ENCODE measurements at regions not wholly inside any gene's neighbourhood (a gene's known extent, or its start where the extent isn't known, plus 50 kb on each side); places are given as distances from the start of the nearest gene placed in this dataset.

DNA sequence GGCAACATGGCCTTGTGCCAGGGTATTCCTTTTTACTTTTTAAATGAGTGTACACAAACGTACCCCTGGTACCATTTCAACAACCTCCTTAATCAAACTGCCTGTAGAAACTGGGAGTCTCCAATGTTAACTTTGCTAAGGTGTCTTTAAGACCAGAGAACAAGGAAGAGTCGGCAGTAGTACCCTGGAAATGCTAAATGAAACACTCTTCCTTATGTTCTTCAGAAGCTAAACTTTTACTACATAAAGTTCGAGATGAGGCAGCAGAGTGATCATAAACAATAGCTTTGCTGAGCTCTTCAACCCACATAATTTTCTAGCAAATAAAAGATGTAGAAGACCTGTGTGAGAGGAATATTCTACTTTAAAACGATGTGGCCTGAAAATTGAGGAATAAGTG is 297.7 kb upstream of the NRIP1 start:
- Histone ChIP-seq H3K27ac (ENCODE audit: low read length) (no peak overlapping the region), H3K4me1 (ENCODE audit: control insufficient read depth in 1 of 2, insufficient read depth in 2 of 2, low read length in 2 of 2) (no peaks in the 10 kb centered on the region), H3K27me3 (ENCODE audit: low read depth, low read length) (no peaks in the 10 kb centered on the region), H3K36me3 (ENCODE audit: control insufficient read depth in 1 of 2, insufficient read depth in 2 of 2, low read length in 2 of 2) (no peaks in the 10 kb centered on the region), H3K9me3 (ENCODE audit: control insufficient read depth in 1 of 2, low read length in 2 of 2) (peaks cover 0 to 7% of the 10 kb centered on the region in 2 donors), H3K4me3 (ENCODE audit: low read depth in 1 of 2, low read length in 2 of 2) (no peak overlapping the region)

DNA sequence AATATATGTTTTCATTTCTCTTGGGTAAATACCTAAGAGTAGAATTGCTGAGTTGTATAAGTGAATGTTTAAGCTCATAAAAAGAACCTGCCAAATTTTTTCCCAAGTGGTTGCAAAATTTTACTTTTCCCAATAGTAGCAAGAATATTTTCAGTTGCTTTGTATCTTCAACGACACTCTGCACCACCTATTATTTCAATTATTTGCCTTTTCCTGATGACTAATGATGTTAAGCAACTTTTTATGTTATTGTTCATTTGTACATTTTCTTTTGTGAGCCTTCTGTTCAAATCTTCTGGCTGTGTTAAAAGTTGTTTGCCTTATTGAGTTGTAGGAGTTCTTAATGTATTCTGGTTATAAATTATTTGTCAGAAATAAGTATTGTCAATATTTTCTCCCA is 299.1 kb upstream of the NRIP1 start:
- Histone ChIP-seq H3K27ac (ENCODE audit: low read length) (no peak overlapping the region), H3K36me3 (ENCODE audit: control insufficient read depth in 1 of 2, insufficient read depth in 2 of 2, low read length in 2 of 2) (no peaks in the 10 kb centered on the region), H3K4me1 (ENCODE audit: control insufficient read depth in 1 of 2, insufficient read depth in 2 of 2, low read length in 2 of 2) (no peaks in the 10 kb centered on the region), H3K4me3 (ENCODE audit: low read depth in 1 of 2, low read length in 2 of 2) (no peak overlapping the region), H3K27me3 (ENCODE audit: low read depth, low read length) (no peaks in the 10 kb centered on the region), H3K9me3 (ENCODE audit: control insufficient read depth in 1 of 2, low read length in 2 of 2) (peaks cover 0 to 7% of the 10 kb centered on the region in 2 donors)

DNA sequence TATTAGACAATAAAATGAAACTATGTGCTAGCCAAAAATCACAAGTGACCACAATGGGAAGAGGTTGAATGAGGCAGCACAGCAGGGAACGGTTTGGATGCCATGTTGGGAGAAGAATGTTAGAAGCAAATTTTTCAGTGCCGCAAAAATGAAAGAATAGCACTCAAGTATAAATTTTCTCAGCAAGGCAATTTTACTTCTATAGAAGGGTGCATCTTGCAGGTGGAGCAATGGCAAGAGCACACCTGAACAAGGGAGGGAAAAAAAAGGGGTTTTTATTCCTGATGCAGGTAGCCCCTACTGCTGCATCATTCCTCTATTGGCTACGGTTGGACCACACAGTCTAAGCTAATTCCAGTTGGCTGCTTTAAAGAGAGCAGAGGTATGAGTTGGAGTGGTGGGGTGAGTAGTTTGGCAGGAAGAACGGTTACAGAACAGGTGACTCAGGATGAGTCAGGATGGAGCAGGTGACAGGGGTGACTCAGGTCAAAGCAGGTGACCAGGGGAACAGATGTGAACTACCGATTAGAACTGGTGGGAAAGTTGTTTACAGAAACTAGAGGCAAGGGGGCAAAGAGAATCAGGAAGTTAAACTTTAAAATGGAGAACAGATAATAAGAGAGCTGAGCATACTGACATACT is 301.1 kb upstream of the NRIP1 start:
- H3K4me3 ChIP-seq (ENCODE audit: low read depth in 1 of 2, low read length in 2 of 2), result no peak overlapping the region

DNA sequence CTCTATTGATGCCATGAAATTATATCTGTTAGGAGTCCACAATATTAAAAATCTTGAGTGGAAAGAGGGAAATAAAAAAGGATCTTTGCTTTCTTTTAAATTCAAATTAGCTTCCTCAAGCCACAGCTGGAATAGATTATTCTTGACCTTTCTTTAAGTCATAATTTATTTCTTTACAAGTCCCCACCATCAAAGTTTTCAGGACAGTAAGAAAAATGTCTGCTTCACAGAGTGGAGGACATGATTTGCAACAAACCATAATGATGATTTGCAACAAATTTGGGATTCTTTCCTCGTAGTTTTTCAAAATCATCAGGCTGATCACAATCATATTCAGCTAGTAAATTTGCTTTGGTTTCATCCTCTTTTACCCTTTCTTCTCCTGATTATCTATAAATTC is 301.8 kb upstream of the NRIP1 start:
- Histone ChIP-seq H3K9me3 (ENCODE audit: control insufficient read depth in 1 of 2, low read length in 2 of 2) (peaks cover 0 to 7% of the 10 kb centered on the region in 2 donors), H3K4me3 (ENCODE audit: low read depth in 1 of 2, low read length in 2 of 2) (no peak overlapping the region), H3K4me1 (ENCODE audit: control insufficient read depth in 1 of 2, insufficient read depth in 2 of 2, low read length in 2 of 2) (no peaks in the 10 kb centered on the region), H3K36me3 (ENCODE audit: control insufficient read depth in 1 of 2, insufficient read depth in 2 of 2, low read length in 2 of 2) (no peaks in the 10 kb centered on the region), H3K27ac (ENCODE audit: low read length) (no peak overlapping the region), H3K27me3 (ENCODE audit: low read depth, low read length) (no peaks in the 10 kb centered on the region)

More for the DNA sequence above, 301.1 kb upstream of the NRIP1 start:
- Histone ChIP-seq H3K27me3 (ENCODE audit: low read depth, low read length) (no peaks in the 10 kb centered on the region), H3K36me3 (ENCODE audit: control insufficient read depth in 1 of 2, insufficient read depth in 2 of 2, low read length in 2 of 2) (no peaks in the 10 kb centered on the region), H3K4me1 (ENCODE audit: control insufficient read depth in 1 of 2, insufficient read depth in 2 of 2, low read length in 2 of 2) (no peaks in the 10 kb centered on the region), H3K27ac (ENCODE audit: low read length) (no peak overlapping the region), H3K9me3 (ENCODE audit: control insufficient read depth in 1 of 2, low read length in 2 of 2) (peaks cover 0 to 7% of the 10 kb centered on the region in 2 donors)

DNA sequence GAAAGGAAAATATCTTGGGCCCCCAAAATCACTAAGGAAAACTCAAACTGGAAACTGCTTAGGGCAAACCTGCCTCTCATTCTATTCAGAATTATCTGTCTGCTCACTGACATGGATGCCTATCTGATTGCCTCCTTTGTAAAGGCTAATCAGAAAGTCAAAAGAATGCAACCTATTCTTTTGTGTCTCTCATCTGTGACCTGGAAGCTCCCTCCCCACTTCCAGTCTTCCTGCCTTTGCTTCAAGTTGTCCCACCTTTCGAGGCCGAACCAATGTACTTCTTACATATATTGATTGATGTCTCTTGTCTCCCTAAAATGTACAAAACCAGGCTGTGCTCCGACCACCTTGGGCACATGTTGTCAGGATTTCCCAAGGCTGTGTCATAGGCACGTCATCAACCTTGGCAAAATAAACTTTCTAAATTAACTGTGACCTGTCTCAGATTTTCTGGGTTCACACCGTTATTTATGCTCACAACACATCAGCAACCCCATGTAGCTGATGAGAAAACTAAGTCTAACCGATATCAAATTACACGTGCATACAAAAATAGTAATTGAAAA is 302.3 kb upstream of the NRIP1 start:
- no peaks in the 10 kb centered on the region for H3K36me3 ChIP-seq (ENCODE audit: control insufficient read depth in 1 of 2, insufficient read depth in 2 of 2, low read length in 2 of 2)
- no peaks in the 10 kb centered on the region for H3K27me3 ChIP-seq (ENCODE audit: low read depth, low read length)
- H3K27ac ChIP-seq (ENCODE audit: low read length), result no peak overlapping the region
- H3K9me3 ChIP-seq (ENCODE audit: control insufficient read depth in 1 of 2, low read length in 2 of 2), result peaks cover 0 to 7% of the 10 kb centered on the region in 2 donors
- H3K4me3 ChIP-seq (ENCODE audit: low read depth in 1 of 2, low read length in 2 of 2), result no peak overlapping the region
- H3K4me1 ChIP-seq (ENCODE audit: control insufficient read depth in 1 of 2, insufficient read depth in 2 of 2, low read length in 2 of 2), result no peaks in the 10 kb centered on the region

DNA sequence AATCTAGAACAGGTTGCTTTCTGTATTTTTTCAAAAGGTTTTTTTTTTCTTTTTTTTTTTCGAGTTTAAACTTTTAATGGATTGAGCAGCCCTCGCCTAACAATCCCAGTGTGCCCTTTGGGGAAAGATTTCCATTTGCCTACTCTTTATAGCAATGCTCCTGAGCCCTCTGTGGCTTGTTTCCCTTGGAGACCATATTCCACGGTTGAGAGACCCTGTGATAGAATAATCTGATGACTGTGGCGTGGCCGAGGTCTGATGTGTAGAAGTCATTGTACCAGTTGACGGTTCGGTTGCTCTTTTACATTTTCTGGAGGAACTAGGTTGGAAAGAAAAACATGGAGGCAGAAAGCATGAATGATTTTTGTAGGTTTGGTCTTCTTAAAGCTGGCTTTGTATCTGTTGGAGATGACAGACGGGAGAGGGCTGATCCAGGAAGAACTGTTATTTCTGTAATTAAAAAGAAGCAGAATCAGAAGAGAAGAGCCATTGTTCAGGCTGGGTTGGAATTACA is 305.7 kb upstream of the NRIP1 start:
- Histone ChIP-seq H3K4me1 (ENCODE audit: control insufficient read depth in 1 of 2, insufficient read depth in 2 of 2, low read length in 2 of 2) (no peaks in the 10 kb centered on the region), H3K4me3 (ENCODE audit: low read depth in 1 of 2, low read length in 2 of 2) (no peak overlapping the region), H3K27ac (ENCODE audit: low read length) (no peak overlapping the region), H3K9me3 (ENCODE audit: control insufficient read depth in 1 of 2, low read length in 2 of 2) (peaks cover 0 to 5% of the 10 kb centered on the region in 2 donors), H3K36me3 (ENCODE audit: control insufficient read depth in 1 of 2, insufficient read depth in 2 of 2, low read length in 2 of 2) (no peaks in the 10 kb centered on the region), H3K27me3 (ENCODE audit: low read depth, low read length) (no peaks in the 10 kb centered on the region)

DNA sequence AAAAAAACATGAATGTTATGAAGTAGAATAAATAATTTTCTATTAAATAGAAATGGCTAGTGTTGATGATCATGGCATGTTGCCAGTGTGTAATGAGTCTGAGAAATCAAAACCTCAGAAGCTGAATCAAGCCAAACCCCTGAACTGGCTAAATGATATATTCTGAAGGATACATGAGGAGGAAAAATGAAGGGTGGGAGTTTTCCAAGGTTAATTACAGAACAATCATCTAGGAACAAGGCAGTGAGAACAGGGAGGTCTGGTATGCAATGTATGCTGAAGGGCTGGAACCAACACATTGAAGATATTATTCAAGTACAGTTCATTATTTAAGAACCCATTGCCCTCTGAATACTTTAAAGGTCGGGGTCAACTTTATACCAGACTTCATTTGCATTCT is 309.1 kb upstream of the NRIP1 start:
- Histone ChIP-seq H3K36me3 (ENCODE audit: control insufficient read depth in 1 of 2, insufficient read depth in 2 of 2, low read length in 2 of 2) (no peaks in the 10 kb centered on the region), H3K27me3 (ENCODE audit: low read depth, low read length) (no peaks in the 10 kb centered on the region), H3K27ac (ENCODE audit: low read length) (no peak overlapping the region)

DNA sequence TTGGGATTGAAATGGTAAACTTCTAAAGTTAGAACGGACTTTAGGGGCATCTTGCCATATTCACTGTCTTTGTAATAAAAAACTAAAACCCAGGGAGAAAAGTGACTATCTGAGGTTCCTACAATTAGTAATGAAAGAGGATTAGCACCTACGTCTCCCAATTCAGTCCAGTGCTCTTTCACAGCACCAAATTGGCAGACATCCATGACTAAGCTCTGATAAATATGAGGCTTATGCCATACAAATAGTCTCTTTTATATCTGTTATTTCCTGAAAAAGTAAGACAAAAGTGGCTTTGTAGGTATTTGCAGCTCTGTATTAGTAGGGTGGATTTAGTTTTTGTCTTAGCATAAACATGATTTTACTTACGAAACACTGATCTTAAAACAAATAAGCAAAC is 315.0 kb upstream of the NRIP1 start:
- Histone ChIP-seq H3K27ac (ENCODE audit: low read length) (no peak overlapping the region), H3K4me3 (ENCODE audit: low read depth in 1 of 2, low read length in 2 of 2) (no peak overlapping the region), H3K36me3 (ENCODE audit: control insufficient read depth in 1 of 2, insufficient read depth in 2 of 2, low read length in 2 of 2) (no peaks in the 10 kb centered on the region), H3K27me3 (ENCODE audit: low read depth, low read length) (no peaks in the 10 kb centered on the region), H3K9me3 (ENCODE audit: control insufficient read depth in 1 of 2, low read length in 2 of 2) (peaks cover 0 to 5% of the 10 kb centered on the region in 2 donors), H3K4me1 (ENCODE audit: control insufficient read depth in 1 of 2, insufficient read depth in 2 of 2, low read length in 2 of 2) (no peaks in the 10 kb centered on the region)

More for the DNA sequence above, 309.1 kb upstream of the NRIP1 start:
- H3K4me1 ChIP-seq (ENCODE audit: control insufficient read depth in 1 of 2, insufficient read depth in 2 of 2, low read length in 2 of 2), result no peaks in the 10 kb centered on the region
- H3K9me3 ChIP-seq (ENCODE audit: control insufficient read depth in 1 of 2, low read length in 2 of 2), result no peaks in the 10 kb centered on the region
- no peak overlapping the region for H3K4me3 ChIP-seq (ENCODE audit: low read depth in 1 of 2, low read length in 2 of 2)

DNA sequence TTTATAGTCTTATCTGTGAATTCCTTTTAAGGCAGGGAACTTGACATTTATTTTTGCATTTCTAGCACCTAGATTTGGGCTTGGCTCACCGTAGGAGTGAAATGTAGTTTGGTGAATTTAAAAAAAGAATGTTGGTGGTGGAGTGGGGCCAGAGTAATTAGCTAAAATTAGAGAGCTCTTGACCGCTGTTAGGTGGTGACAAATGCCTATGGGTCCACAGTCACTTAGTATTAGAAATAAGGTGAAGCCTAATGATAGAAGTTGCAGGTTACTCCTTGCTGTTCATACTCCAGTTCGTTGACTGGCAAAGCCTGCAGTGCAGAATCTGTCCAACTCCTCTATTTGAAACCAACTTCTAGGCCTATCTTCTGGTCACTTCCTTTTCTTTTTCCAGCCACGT is 318.8 kb upstream of the NRIP1 start:
- no peaks in the 10 kb centered on the region for H3K36me3 ChIP-seq (ENCODE audit: control insufficient read depth in 1 of 2, insufficient read depth in 2 of 2, low read length in 2 of 2)
- H3K27me3 ChIP-seq (ENCODE audit: low read depth, low read length), result no peaks in the 10 kb centered on the region
- no peak overlapping the region for H3K27ac ChIP-seq (ENCODE audit: low read length)

DNA sequence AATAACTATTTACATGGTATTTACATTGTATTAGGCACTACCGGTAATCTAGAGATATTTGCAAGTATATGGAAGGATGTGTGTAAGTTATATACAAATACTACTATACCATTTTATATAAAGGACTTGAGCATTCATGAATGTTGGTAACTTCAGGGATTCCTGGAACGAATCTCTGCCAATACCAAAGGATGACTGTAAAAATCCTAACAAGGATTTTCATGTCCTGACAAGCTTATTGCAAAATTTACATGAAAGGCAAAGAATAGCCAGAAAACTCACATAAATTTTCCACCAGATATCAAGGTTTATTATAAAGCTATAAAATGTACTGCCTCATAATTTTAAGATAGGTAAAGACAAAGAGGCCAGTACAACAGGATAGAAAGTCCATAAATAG is 325.2 kb upstream of the NRIP1 start:
- Histone ChIP-seq H3K27ac (ENCODE audit: low read length) (no peak overlapping the region), H3K36me3 (ENCODE audit: control insufficient read depth in 1 of 2, insufficient read depth in 2 of 2, low read length in 2 of 2) (no peaks in the 10 kb centered on the region), H3K4me3 (ENCODE audit: low read depth in 1 of 2, low read length in 2 of 2) (no peak overlapping the region), H3K4me1 (ENCODE audit: control insufficient read depth in 1 of 2, insufficient read depth in 2 of 2, low read length in 2 of 2) (no peaks in the 10 kb centered on the region), H3K9me3 (ENCODE audit: control insufficient read depth in 1 of 2, low read length in 2 of 2) (no peaks in the 10 kb centered on the region), H3K27me3 (ENCODE audit: low read depth, low read length) (no peaks in the 10 kb centered on the region)

More for the DNA sequence above, 318.8 kb upstream of the NRIP1 start:
- Histone ChIP-seq H3K4me1 (ENCODE audit: control insufficient read depth in 1 of 2, insufficient read depth in 2 of 2, low read length in 2 of 2) (no peaks in the 10 kb centered on the region), H3K9me3 (ENCODE audit: control insufficient read depth in 1 of 2, low read length in 2 of 2) (peaks cover 0 to 5% of the 10 kb centered on the region in 2 donors), H3K4me3 (ENCODE audit: low read depth in 1 of 2, low read length in 2 of 2) (no peak overlapping the region)

DNA sequence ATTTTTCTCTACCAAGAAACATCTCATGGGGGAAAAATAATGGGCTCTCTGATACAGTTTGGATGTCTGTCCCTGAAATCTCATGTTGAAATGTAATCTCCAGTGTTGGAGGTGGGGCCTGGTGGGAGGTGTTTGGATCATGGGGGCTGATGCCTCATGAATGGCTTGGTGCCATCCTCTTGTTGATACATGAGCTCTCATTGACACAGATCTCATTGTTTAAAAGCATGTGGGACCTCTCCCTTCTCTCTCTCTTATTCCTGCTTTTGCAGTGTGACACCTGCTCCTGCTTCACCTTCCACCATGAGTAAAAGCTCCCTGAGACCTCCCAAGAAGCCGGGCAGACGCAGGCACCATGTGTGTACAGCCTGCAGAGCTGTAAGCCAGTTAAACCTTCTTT is 332.5 kb upstream of the NRIP1 start:
- H3K27ac ChIP-seq (ENCODE audit: low read length), result no peak overlapping the region
- H3K27me3 ChIP-seq (ENCODE audit: low read depth, low read length), result no peaks in the 10 kb centered on the region
- H3K9me3 ChIP-seq (ENCODE audit: control insufficient read depth in 1 of 2, low read length in 2 of 2), result no peaks in the 10 kb centered on the region
- no peaks in the 10 kb centered on the region for H3K36me3 ChIP-seq (ENCODE audit: control insufficient read depth in 1 of 2, insufficient read depth in 2 of 2, low read length in 2 of 2)
- H3K4me1 ChIP-seq (ENCODE audit: control insufficient read depth in 1 of 2, insufficient read depth in 2 of 2, low read length in 2 of 2), result no peaks in the 10 kb centered on the region
- H3K4me3 ChIP-seq (ENCODE audit: low read depth in 1 of 2, low read length in 2 of 2), result no peak overlapping the region

DNA sequence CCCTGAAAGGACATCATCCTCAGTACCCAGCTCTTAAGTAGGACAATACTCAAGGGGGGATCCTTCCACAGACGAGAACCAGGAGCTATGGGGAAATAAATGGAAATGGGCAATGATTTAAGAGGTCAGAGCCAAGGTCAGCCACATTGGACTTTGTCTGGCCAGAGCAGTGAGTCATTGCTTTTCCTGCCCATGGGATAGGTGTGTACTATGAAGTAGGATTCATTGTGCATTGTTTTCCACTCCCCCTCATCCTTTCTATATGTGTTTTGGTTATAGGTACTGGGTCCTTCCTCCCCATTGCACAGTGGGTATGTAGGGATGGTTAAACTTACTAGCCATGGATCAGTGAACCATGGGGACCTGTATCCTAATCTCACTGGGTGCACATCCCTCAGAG is 328.9 kb upstream of the USP25 start:
- H3K4me3 ChIP-seq (ENCODE audit: low read depth in 1 of 2, low read length in 2 of 2), result no peak overlapping the region
- H3K36me3 ChIP-seq (ENCODE audit: control insufficient read depth in 1 of 2, insufficient read depth in 2 of 2, low read length in 2 of 2), result no peaks in the 10 kb centered on the region
- no peaks in the 10 kb centered on the region for H3K27me3 ChIP-seq (ENCODE audit: low read depth, low read length)
- H3K27ac ChIP-seq (ENCODE audit: low read length), result no peak overlapping the region
- H3K9me3 ChIP-seq (ENCODE audit: control insufficient read depth in 1 of 2, low read length in 2 of 2), result no peaks in the 10 kb centered on the region
- no peaks in the 10 kb centered on the region for H3K4me1 ChIP-seq (ENCODE audit: control insufficient read depth in 1 of 2, insufficient read depth in 2 of 2, low read length in 2 of 2)

Data from muscle layer of duodenum (tissue), 2 donors.